ENCODE measurements at regions not wholly inside any gene's neighbourhood (a gene's known extent, or its start where the extent isn't known, plus 50 kb on each side); places are given as distances from the start of the nearest gene placed in this dataset.

DNA sequence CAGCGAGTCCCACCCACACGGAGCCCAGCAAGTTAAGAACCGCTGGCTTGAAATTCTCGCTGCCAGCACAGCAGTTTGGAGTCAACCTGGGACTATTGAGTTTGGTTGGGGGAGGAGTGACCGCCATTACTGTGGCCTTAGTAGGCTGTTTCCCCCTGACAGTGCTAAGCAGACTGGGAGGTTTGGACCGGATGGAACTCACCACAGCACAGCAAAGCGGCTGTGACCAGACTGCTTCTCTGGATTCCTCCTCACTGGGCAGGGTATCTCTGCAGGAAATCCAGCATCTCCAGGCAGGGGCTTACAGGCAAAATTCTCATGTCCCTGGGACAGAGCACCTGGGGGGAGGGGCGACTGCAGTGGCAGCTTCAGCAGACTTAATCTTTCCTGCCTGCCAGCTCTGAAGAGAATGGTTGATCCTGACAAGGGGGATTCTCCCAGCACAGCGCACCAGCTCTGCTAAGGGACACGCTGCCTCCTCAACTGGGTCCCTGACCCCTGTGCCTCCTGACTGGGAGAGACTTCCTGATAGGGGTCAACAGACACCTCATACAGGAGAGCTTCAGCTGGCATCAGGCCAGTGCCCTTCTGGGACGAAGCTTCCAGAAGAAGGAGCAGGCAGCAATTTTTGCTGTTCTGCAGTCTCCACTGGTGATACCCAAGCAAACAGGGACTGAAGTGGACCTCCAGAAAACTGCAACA lies 425.4 kb downstream of the NYAP2 start:
- TF ChIP-seq, protein P1, sequence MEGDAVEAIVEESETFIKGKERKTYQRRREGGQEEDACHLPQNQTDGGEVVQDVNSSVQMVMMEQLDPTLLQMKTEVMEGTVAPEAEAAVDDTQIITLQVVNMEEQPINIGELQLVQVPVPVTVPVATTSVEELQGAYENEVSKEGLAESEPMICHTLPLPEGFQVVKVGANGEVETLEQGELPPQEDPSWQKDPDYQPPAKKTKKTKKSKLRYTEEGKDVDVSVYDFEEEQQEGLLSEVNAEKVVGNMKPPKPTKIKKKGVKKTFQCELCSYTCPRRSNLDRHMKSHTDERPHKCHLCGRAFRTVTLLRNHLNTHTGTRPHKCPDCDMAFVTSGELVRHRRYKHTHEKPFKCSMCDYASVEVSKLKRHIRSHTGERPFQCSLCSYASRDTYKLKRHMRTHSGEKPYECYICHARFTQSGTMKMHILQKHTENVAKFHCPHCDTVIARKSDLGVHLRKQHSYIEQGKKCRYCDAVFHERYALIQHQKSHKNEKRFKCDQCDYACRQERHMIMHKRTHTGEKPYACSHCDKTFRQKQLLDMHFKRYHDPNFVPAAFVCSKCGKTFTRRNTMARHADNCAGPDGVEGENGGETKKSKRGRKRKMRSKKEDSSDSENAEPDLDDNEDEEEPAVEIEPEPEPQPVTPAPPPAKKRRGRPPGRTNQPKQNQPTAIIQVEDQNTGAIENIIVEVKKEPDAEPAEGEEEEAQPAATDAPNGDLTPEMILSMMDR (IDR thresholded peaks at IDR 0.05; ENCODE audit: borderline replicate concordance, extremely low read depth, low read length, poor library complexity, severe bottlenecking) = no peak
- no peak for TF ChIP-seq EZH2 (IDR thresholded peaks at IDR 0.05; ENCODE audit: borderline replicate concordance, low read depth, low read length, severe bottlenecking)
